Immature natural killer cell (primary cell): ENCODE measurements at regions not wholly inside any gene's neighbourhood (a gene's known extent, or its start where the extent isn't known, plus 50 kb on each side); places are given as distances from the start of the nearest gene placed in this dataset.
A peak's percentile ranks its signal among the peaks of the same experiment; 100 is the strongest.
"Not testable (repeated sequence)": the region's sequence is repeated elsewhere in the genome, so short reads cannot be mapped to it uniquely, and the experiment has no call there.

Experiments
- DNase-seq, 3 donors: peaks; one replicate each; pipeline ENCODE4 v3.0.0; 2022; ENCODE audit warnings: mixed read lengths in 1 of 3
- H3K27ac Mint-ChIP-seq, 6 donors: one replicate each; pipeline ENCODE4 v1.8.0; 2020; ENCODE audit warnings: mixed read lengths in 6 of 6, mild to moderate bottlenecking in 5 of 6, inconsistent platforms in 4 of 6, moderate library complexity in 3 of 6
- H3K27me3 Mint-ChIP-seq, 3 donors: one replicate each; pipeline ENCODE4 v1.8.0; 2020 to 2021; ENCODE audit warnings: low read depth in 3 of 3, mild to moderate bottlenecking in 3 of 3, mixed read lengths in 3 of 3, moderate library complexity in 3 of 3, inconsistent platforms in 1 of 3
- H3K36me3 Mint-ChIP-seq, 3 donors: one replicate each; pipeline ENCODE4 v1.8.0; 2020; ENCODE audit warnings: mixed read lengths in 3 of 3, inconsistent platforms in 2 of 3, mild to moderate bottlenecking in 2 of 3
- H3K4me1 Mint-ChIP-seq, 2 donors: one replicate each; pipeline ENCODE4 v1.8.0; 2020; ENCODE audit warnings: inconsistent platforms in 2 of 2, mild to moderate bottlenecking in 2 of 2, mixed read lengths in 2 of 2, moderate library complexity in 1 of 2
- H3K4me3 Mint-ChIP-seq, 5 donors: one replicate each; pipeline ENCODE4 v1.8.0; 2020; ENCODE audit warnings: mild to moderate bottlenecking in 5 of 5, mixed read lengths in 5 of 5, inconsistent platforms in 3 of 5, moderate library complexity in 3 of 5
- H3K9me3 Mint-ChIP-seq, 6 donors: one replicate each; pipeline ENCODE4 v1.8.0; 2020; ENCODE audit warnings: mild to moderate bottlenecking in 6 of 6, mixed read lengths in 6 of 6, inconsistent platforms in 4 of 6, moderate library complexity in 3 of 6

- Mint-ChIP-seq H3K27me3 (peaks cover 0 to 2% (median 2%) of the 10 kb centered on the region in 3 donors), H3K4me3 (no peak overlapping the region), H3K9me3 (peaks cover 0 to 4% (median 0%) of the 10 kb centered on the region in 6 donors), H3K4me1 (peaks cover 44 to 68% of the 10 kb centered on the region in 2 donors), H3K27ac (no peak overlapping the region), H3K36me3 (peaks cover 0 to 12% (median 7%) of the 10 kb centered on the region in 3 donors)
- DNase-seq = no peak
Measured at GRCh38 chr2:230593765-230594164, 118.9 kb upstream of the CAB39 start.

- peaks cover 0 to 4% (median 0%) of the 10 kb centered on the region in 6 donors for H3K9me3 Mint-ChIP-seq
- H3K4me1 Mint-ChIP-seq = peaks cover 40 to 66% of the 10 kb centered on the region in 2 donors
- H3K4me3 Mint-ChIP-seq = peak overlapping the region in 1 of 5 donors; percentile 1
- peaks cover 0 to 2% (median 2%) of the 10 kb centered on the region in 3 donors for H3K27me3 Mint-ChIP-seq
- DNase-seq = peak in 1 of 3 donors; percentile 9
- peaks cover 0 to 12% (median 7%) of the 10 kb centered on the region in 3 donors for H3K36me3 Mint-ChIP-seq
- peak overlapping the region in 2 of 6 donors; percentile 4 to 6 for H3K27ac Mint-ChIP-seq
Measured at GRCh38 chr2:230594286-230594840, 118.3 kb upstream of the CAB39 start.

- Mint-ChIP-seq H3K27ac (peak overlapping the region in 2 of 6 donors; percentile 30 to 45), H3K9me3 (peaks cover 0 to 6% (median 0%) of the 10 kb centered on the region in 6 donors), H3K4me1 (peaks cover 46 to 70% of the 10 kb centered on the region in 2 donors), H3K36me3 (peaks cover 0 to 3% (median 0%) of the 10 kb centered on the region in 3 donors), H3K4me3 (peak overlapping the region in 1 of 5 donors; percentile 39), H3K27me3 (peaks cover 0 to 2% (median 0%) of the 10 kb centered on the region in 3 donors)
- no peak for DNase-seq
Measured at GRCh38 chr2:230599853-230600252, 112.8 kb upstream of the CAB39 start.

- H3K4me1 Mint-ChIP-seq = peaks cover 50 to 73% of the 10 kb centered on the region in 2 donors
- H3K27me3 Mint-ChIP-seq = peaks cover 0 to 2% (median 0%) of the 10 kb centered on the region in 3 donors
- DNase-seq = no peak
- H3K4me3 Mint-ChIP-seq = peak overlapping the region in 2 of 5 donors; percentile 21 to 31
- peaks cover 0 to 3% (median 0%) of the 10 kb centered on the region in 3 donors for H3K36me3 Mint-ChIP-seq
- H3K27ac Mint-ChIP-seq = peak overlapping the region in 2 of 6 donors; percentile 17 to 64
- H3K9me3 Mint-ChIP-seq = peaks cover 0 to 9% (median under 1%) of the 10 kb centered on the region in 6 donors
Measured at GRCh38 chr2:230600285-230600684, 112.4 kb upstream of the CAB39 start.

GRCh38 chr2:230600881-230601280, 111.8 kb upstream of the CAB39 start:
- DNase-seq = no peak
- Mint-ChIP-seq H3K27me3 (peaks cover 0 to 2% (median 0%) of the 10 kb centered on the region in 3 donors), H3K27ac (peak overlapping the region; percentile 42 to 86 (median 66)), H3K9me3 (peaks cover 0 to 5% (median under 1%) of the 10 kb centered on the region in 6 donors), H3K36me3 (peaks cover 0 to 3% (median 0%) of the 10 kb centered on the region in 3 donors), H3K4me1 (peaks cover 55 to 79% of the 10 kb centered on the region in 2 donors), H3K4me3 (peak overlapping the region in 4 of 5 donors; percentile 47 to 68 (median 60))

GRCh38 chr2:230601510-230601909, 111.1 kb upstream of the CAB39 start:
- peak overlapping the region in 4 of 5 donors; percentile 24 to 74 (median 49) for H3K4me3 Mint-ChIP-seq
- peaks cover 0 to 5% (median 1%) of the 10 kb centered on the region in 6 donors for H3K9me3 Mint-ChIP-seq
- peak overlapping the region in 5 of 6 donors; percentile 70 to 90 (median 83) for H3K27ac Mint-ChIP-seq
- H3K27me3 Mint-ChIP-seq = peaks cover 0 to 2% (median 0%) of the 10 kb centered on the region in 3 donors
- DNase-seq = no peak
- peaks cover 62 to 85% of the 10 kb centered on the region in 2 donors for H3K4me1 Mint-ChIP-seq
- H3K36me3 Mint-ChIP-seq = peaks cover 0 to 3% (median 0%) of the 10 kb centered on the region in 3 donors

- H3K4me3 Mint-ChIP-seq = peak overlapping the region; percentile 67 to 85 (median 74)
- H3K4me1 Mint-ChIP-seq = peaks cover 60 to 81% of the 10 kb centered on the region in 2 donors
- DNase-seq = peak; percentile 43 to 58 (median 53)
- H3K9me3 Mint-ChIP-seq = peaks cover 0 to 5% (median 2%) of the 10 kb centered on the region in 6 donors
- H3K27me3 Mint-ChIP-seq = peaks cover 0 to 2% (median 0%) of the 10 kb centered on the region in 3 donors
- peaks cover 0 to 3% (median 0%) of the 10 kb centered on the region in 3 donors for H3K36me3 Mint-ChIP-seq
- peak overlapping the region; percentile 90 to 97 (median 94) for H3K27ac Mint-ChIP-seq
Measured at GRCh38 chr2:230602562-230603230, 109.9 kb upstream of the CAB39 start.

- peak overlapping the region; percentile 67 to 85 (median 74) for H3K4me3 Mint-ChIP-seq
- peak overlapping the region; percentile 90 to 97 (median 94) for H3K27ac Mint-ChIP-seq
- DNase-seq = peak in 2 of 3 donors; percentile 15 to 25
- H3K27me3 Mint-ChIP-seq, H3K36me3 Mint-ChIP-seq, H3K9me3 Mint-ChIP-seq: not testable (repeated sequence)
- H3K4me1 Mint-ChIP-seq = peaks cover 60 to 75% of the 10 kb centered on the region in 2 donors
Measured at GRCh38 chr2:230603317-230603716, 109.3 kb upstream of the CAB39 start.

GRCh38 chr2:230604158-230604557, 108.5 kb upstream of the CAB39 start:
- H3K9me3 Mint-ChIP-seq, H3K36me3 Mint-ChIP-seq, H3K27me3 Mint-ChIP-seq, DNase-seq: not testable (repeated sequence)
- peaks cover 60 to 71% of the 10 kb centered on the region in 2 donors for H3K4me1 Mint-ChIP-seq
- peak overlapping the region; percentile 90 to 97 (median 94) for H3K27ac Mint-ChIP-seq
- H3K4me3 Mint-ChIP-seq = peak overlapping the region in 1 of 5 donors; percentile 14

GRCh38 chr2:230614040-230614439, 98.6 kb upstream of the CAB39 start:
- Mint-ChIP-seq H3K36me3 (peaks cover 0 to 2% (median 0%) of the 10 kb centered on the region in 3 donors), H3K4me3 (no peak overlapping the region), H3K27me3 (peaks cover 0 to 1% (median 0%) of the 10 kb centered on the region in 3 donors), H3K4me1 (peaks cover 7 to 12% of the 10 kb centered on the region in 2 donors), H3K27ac (no peak overlapping the region), H3K9me3 (no peaks in the 10 kb centered on the region)
- DNase-seq = no peak

- H3K4me1 Mint-ChIP-seq = peaks cover 7 to 8% of the 10 kb centered on the region in 2 donors
Measured at GRCh38 chr2:230614913-230615332, 97.7 kb upstream of the CAB39 start.

GRCh38 chr2:230617256-230617706, 95.4 kb upstream of the CAB39 start:
- not testable (repeated sequence) for H3K4me3 Mint-ChIP-seq, DNase-seq, H3K9me3 Mint-ChIP-seq, H3K27me3 Mint-ChIP-seq, H3K4me1 Mint-ChIP-seq, H3K27ac Mint-ChIP-seq, H3K36me3 Mint-ChIP-seq

More at GRCh38 chr2:230614913-230615332, 97.7 kb upstream of the CAB39 start:
- Mint-ChIP-seq H3K36me3 (no peaks in the 10 kb centered on the region), H3K27me3 (peaks cover 0 to 1% (median 0%) of the 10 kb centered on the region in 3 donors), H3K4me3 (no peak overlapping the region), H3K9me3 (no peaks in the 10 kb centered on the region), H3K27ac (no peak overlapping the region)
- DNase-seq = no peak

GRCh38 chr2:230619491-230619890, 93.2 kb upstream of the CAB39 start:
- H3K36me3 Mint-ChIP-seq = no peaks in the 10 kb centered on the region
- no peak overlapping the region for H3K27ac Mint-ChIP-seq
- H3K4me1 Mint-ChIP-seq = no peaks in the 10 kb centered on the region
- no peak overlapping the region for H3K4me3 Mint-ChIP-seq
- H3K27me3 Mint-ChIP-seq = peaks cover 1 to 5% (median 2%) of the 10 kb centered on the region in 3 donors
- DNase-seq = no peak
- no peaks in the 10 kb centered on the region for H3K9me3 Mint-ChIP-seq

- DNase-seq, H3K4me3 Mint-ChIP-seq, H3K27me3 Mint-ChIP-seq, H3K36me3 Mint-ChIP-seq, H3K27ac Mint-ChIP-seq, H3K9me3 Mint-ChIP-seq, H3K4me1 Mint-ChIP-seq: not testable (repeated sequence)
Measured at GRCh38 chr2:230625220-230625619, 87.4 kb upstream of the CAB39 start.
